HG03280 (cell line): ENCODE measurements at regions not wholly inside any gene's neighbourhood (a gene's known extent, or its start where the extent isn't known, plus 50 kb on each side); places are given as distances from the start of the nearest gene placed in this dataset.
"Not testable (repeated sequence)": the region's sequence is repeated elsewhere in the genome, so short reads cannot be mapped to it uniquely, and the experiment has no call there.

Experiments used
- ATAC-seq: cut with Tn5 transposase; IDR thresholded peaks from one replicate; pipeline ENCODE4 v1.9.1; 2021; ENCODE audit warnings: mild to moderate bottlenecking, moderate library complexity; ENCODE audit not compliant: unreplicated experiment

- ATAC-seq = no peak
These were observed 55.6 kb upstream of the ABCD3 start for GRCh38 chr1:94362466-94363058.

- no peak for ATAC-seq
These were observed 59.3 kb upstream of the ABCD3 start for GRCh38 chr1:94358630-94359599.

- ATAC-seq = no peak
These were observed 60.5 kb upstream of the ABCD3 start for GRCh38 chr1:94357661-94358060.

- ATAC-seq = no peak
These were observed 62.7 kb upstream of the ABCD3 start for GRCh38 chr1:94355485-94355980.

GRCh38 chr1:94351481-94351880 lies 66.7 kb upstream of the ABCD3 start:
- ATAC-seq = no peak

- no peak for ATAC-seq
These were observed 67.8 kb upstream of the ABCD3 start for GRCh38 chr1:94350350-94350924.

- no peak for ATAC-seq
These were observed 68.3 kb upstream of the ABCD3 start for GRCh38 chr1:94349853-94350252.

GRCh38 chr1:94348386-94348785 lies 69.8 kb upstream of the ABCD3 start:
- not testable (repeated sequence) for ATAC-seq

GRCh38 chr1:94345148-94345721 lies 73.0 kb upstream of the ABCD3 start:
- ATAC-seq = no peak

GRCh38 chr1:94342416-94342815 lies 75.8 kb upstream of the ABCD3 start:
- no peak for ATAC-seq

- no peak for ATAC-seq
These were observed 78.8 kb upstream of the ABCD3 start for GRCh38 chr1:94339206-94339927.

GRCh38 chr1:94336991-94337390 lies 81.2 kb upstream of the ABCD3 start:
- ATAC-seq = no peak

- no peak for ATAC-seq
These were observed 82.2 kb upstream of the ABCD3 start for GRCh38 chr1:94335950-94336349.

GRCh38 chr1:94335447-94335846 lies 82.7 kb upstream of the ABCD3 start:
- ATAC-seq = no peak

- ATAC-seq = no peak
These were observed 83.4 kb upstream of the ABCD3 start for GRCh38 chr1:94334764-94335163.

GRCh38 chr1:94332952-94333351 lies 85.2 kb upstream of the ABCD3 start:
- peak; percentile 58 for ATAC-seq

- no peak for ATAC-seq
These were observed 85.7 kb upstream of the ABCD3 start for GRCh38 chr1:94332516-94332915.

GRCh38 chr1:94329986-94330385 lies 88.2 kb upstream of the ABCD3 start:
- no peak for ATAC-seq

GRCh38 chr1:94329276-94329675 lies 88.9 kb upstream of the ABCD3 start:
- ATAC-seq = no peak

- no peak for ATAC-seq
These were observed 89.8 kb upstream of the ARHGAP29 start for GRCh38 chr1:94327001-94327690.
